Left ventricle myocardium superior (tissue), 1 donor: ENCODE measurements at regions not wholly inside any gene's neighbourhood (a gene's known extent, or its start where the extent isn't known, plus 50 kb on each side); places are given as distances from the start of the nearest gene placed in this dataset.
"Not testable (repeated sequence)": the region's sequence is repeated elsewhere in the genome, so short reads cannot be mapped to it uniquely, and the experiment has no call there.

ENCODE experiments used
- ATAC-seq: fragments of 200-7000 bp; cut with Tn5 transposase; one replicate; pipeline ENCODE4 v1.9.1; 2020; ENCODE audit warnings: mild to moderate bottlenecking, moderate library complexity
- DNase-seq: peaks from one replicate; pipeline ENCODE4 v3.0.0-alpha.2; 2020
- intact Hi-C: fragments of 100-400 bp; cut with micrococcal nuclease; formaldehyde crosslinking; loops from one replicate; pipeline ENCODE4 v1.11.0; 2022
- donor health status: DM: no; HTN: yes; CAD: no; lungs with severe emphysema.

GRCh38 chr9:17882688-17883594, 304.1 kb downstream of the SH3GL2 start:
- DNase-seq (no peak), ATAC-seq (no peak)
- intact Hi-C loops = no loop called here

DNA sequence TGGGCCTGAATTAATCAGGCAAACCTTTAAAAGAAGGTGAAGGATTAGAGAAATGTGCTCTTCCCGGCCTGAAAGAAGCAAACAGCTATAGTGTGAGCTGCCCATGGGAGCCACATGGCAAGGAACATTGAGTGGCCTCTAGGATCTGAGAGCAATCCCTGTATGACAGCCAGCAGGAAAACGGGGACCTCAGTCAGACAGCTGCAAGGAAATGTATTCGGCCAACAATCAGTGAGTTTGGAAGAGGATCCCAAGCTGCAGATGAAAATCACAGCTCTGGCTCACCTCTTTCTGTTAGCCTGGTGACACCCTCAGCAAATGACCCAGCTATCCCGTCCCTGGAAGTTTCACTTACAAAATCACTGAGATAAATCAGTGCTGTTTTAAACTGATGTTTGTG, 309.2 kb downstream of the SH3GL2 start:
- DNase-seq = no peak
- no peak for ATAC-seq
- intact Hi-C loops = no loop called here

DNA sequence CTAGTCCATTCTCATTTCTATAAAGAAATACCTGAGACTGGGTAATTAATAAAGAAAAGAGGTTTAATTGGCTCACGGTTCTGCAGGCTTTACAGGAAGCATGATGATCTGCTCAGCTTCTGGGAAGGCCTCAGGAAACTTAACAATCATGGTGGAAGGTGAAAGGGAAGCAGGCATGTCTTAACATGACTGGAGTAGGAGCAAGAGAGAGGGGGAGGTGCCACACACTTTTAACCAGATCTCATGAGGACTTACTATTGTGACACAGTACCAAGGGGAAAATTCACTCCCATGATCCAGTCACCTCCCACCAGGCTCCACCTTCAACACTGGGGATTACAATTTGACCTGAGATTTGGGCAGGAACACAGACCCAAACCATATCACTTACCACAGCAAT, 310.1 kb downstream of the SH3GL2 start:
- intact Hi-C loops, ATAC-seq, DNase-seq: not testable (repeated sequence)

- ATAC-seq (no peak), DNase-seq (no peak)
- intact Hi-C loops = no loop called here
These were observed 315.8 kb downstream of the SH3GL2 start for GRCh38 chr9:17894501-17895160.

- ATAC-seq = no peak
- intact Hi-C loops = no loop called here
These were observed 321.7 kb downstream of the SH3GL2 start for GRCh38 chr9:17900606-17901005.

GRCh38 chr9:17905366-17905765, 326.5 kb downstream of the SH3GL2 start:
- no peak for ATAC-seq

More at GRCh38 chr9:17900606-17901005, 321.7 kb downstream of the SH3GL2 start:
- no peak for DNase-seq

DNA sequence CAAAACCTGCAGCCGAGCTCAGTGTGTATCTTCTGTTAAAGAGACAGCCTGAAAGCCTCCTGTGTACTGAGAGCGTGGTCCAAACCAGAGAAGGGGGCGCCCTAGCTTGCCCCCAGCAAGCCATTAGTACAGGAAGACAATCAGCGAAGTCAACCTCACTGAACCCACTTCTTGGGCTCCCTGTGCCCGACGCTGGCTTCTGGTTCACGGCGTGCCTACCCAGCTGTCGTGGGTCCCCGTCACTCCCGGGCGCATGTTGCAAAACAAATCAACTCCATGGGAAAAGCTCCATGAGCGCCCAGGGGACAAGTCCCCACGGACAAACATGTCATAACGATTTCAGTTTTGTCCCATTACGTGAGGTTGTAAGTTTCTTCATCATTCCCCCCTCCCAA, 326.9 kb downstream of the SH3GL2 start:
- ATAC-seq (no peak), DNase-seq (no peak)
- intact Hi-C loops = no loop called here

More at GRCh38 chr9:17905366-17905765, 326.5 kb downstream of the SH3GL2 start:
- no peak for DNase-seq
- intact Hi-C loops = no loop called here

GRCh38 chr9:17906176-17906840, 327.4 kb downstream of the SH3GL2 start:
- ATAC-seq (peak; percentile 43), DNase-seq (peak; percentile 30)
- intact Hi-C loops = no loop called here

DNA sequence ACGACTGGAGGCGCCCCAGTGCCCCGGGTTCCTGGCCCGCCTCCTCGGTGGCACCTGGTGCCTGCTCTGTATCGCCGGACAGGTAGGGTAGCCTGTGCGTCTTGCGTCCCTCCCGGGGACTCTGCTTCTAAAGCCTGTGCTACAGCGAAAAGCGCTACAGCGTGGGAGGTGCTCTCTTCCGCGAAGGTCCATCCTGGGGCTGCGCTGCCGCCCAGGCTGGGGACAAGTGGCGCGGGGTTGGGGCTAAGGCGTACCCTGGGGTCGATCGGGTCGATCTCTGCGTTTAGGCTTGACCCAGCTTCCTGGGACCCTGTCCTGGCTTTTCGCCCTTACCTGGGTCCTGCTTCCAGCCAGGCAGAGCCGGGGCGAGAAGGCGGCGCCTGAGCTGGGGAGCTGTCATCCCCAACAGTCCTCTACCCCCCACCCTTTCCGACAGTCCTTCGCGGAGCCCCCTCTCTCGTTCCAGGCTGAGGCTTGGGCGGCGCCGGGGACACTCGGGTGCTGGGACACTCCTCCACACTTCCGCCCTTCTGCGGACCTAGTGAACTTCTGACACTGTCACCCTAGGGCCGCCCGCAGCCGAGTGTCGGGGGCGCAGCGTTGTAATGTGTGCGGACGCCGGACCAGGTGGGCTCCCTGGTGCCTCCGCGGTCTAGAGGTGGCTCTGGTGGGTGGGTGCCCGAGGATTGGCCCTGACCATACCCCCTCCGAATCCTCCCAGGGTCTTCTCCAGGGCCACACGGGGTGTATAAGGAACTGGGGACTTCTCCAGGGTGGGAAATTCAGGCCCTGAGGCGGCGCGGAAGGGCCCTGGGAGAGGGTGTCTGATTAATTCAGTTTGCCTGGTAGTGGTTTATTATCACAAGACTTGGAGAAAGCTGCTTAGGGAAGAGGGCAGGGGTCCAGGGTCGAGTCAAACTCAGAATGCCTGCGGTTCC, 328.2 kb downstream of the SH3GL2 start:
- intact Hi-C loops = no loop called here
- peak; percentile 26 for DNase-seq
- peak; percentile 24 for ATAC-seq

GRCh38 chr9:17907779-17908508, 329.1 kb downstream of the SH3GL2 start:
- DNase-seq (no peak), ATAC-seq (no peak)
- intact Hi-C loops = no loop called here

DNA sequence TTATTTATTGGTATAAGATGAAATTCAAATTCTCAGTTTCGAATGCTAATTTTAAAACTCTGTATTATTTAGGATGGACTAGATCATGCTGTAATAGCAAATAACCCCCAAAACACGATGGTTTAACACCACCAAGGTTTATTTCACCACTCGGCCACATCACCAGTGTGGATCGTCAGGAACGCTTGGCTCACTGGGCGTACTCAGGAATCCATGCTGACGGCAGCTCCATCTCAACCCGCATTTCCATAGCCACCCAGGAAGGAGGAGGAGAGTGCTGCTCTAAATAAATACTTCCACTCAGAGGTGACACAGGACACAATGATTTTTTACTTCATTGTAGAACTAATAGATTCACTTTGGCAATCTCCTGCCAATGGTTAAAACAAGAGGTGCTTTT, 347.4 kb downstream of the SH3GL2 start:
- DNase-seq (no peak), ATAC-seq (no peak)
- intact Hi-C loops = no loop called here

GRCh38 chr9:17927616-17928015, 348.8 kb downstream of the SH3GL2 start:
- DNase-seq (no peak), ATAC-seq (no peak)
- intact Hi-C loops = no loop called here

GRCh38 chr9:17928228-17928627, 349.4 kb downstream of the SH3GL2 start:
- intact Hi-C loops = no loop called here
- no peak for DNase-seq
- ATAC-seq = no peak

GRCh38 chr9:17928768-17929167, 349.9 kb downstream of the SH3GL2 start:
- ATAC-seq = no peak
- intact Hi-C loops = no loop called here
- no peak for DNase-seq

DNA sequence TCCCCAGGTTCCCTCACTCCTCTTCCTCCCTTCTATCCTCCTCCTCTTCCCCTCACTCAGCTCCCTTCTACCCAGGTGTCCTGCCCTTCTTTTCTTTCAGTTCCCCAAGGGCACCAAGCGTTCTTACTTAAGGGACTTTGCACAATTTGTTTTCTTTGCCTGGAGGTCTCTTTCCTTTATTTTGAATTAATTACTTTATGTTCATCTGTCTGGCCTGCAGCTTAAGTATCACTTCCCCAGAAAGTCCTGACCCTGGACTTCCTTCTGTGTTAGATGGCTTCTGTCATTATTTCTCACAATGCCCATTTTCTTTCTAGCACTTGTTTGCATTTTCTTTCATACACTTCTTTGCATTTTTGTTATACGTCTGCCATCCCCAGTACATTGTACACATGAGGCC, 350.6 kb downstream of the SH3GL2 start:
- ATAC-seq (no peak), DNase-seq (no peak)
- intact Hi-C loops = no loop called here

DNA sequence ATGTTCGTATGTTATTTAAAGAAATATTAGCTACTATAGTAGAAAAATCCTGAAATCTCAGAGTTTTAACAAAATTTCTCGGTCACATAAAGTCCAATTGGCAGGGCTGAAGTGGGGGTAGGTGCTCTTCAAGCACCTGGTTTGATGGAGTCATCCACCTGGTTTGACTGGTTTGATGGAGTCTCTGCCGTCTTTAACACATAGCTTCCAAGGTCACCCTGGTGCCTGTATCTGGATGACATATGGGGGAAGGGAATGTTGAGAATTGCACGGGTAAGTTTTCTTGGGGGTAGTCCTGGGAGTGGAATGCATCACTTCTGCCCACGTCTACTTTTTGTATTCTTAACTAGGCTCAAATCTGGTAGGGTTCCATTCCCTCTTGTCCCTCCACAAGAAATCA, 351.2 kb downstream of the SH3GL2 start:
- intact Hi-C loops = no loop called here
- DNase-seq (no peak), ATAC-seq (no peak)

DNA sequence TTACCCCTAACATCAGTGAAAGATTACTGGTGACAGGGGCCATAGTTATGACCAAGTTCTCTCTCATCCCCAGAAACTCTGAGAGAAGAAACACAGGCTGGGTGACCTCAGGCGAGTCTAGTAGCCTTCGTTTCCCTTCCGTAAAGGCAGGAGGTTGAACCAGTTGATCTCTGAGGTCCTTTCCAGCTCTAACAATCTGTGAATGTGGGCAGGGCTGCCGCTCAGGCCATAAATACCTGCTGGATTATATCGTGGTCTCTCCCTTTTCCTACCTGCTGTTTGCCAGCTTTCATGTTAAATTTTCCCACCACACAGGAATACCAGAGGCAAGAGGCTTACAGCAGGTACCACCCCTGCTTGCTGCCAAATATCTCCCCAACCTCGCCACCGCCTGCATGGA, 357.5 kb downstream of the SH3GL2 start:
- DNase-seq (no peak), ATAC-seq (no peak)
- intact Hi-C loops = no loop called here

GRCh38 chr9:17938035-17938655, 359.3 kb downstream of the SH3GL2 start:
- ATAC-seq = no peak
- intact Hi-C loops = no loop called here

More at GRCh38 chr9:17938035-17938655, 359.3 kb downstream of the SH3GL2 start:
- no peak for DNase-seq
